Endodermal cell (in vitro differentiated cells): ENCODE measurements at regions not wholly inside any gene's neighbourhood (a gene's known extent, or its start where the extent isn't known, plus 50 kb on each side); places are given as distances from the start of the nearest gene placed in this dataset.

Experiments
- DNase-seq: peaks from one replicate; pipeline ENCODE4 v3.0.0-alpha.2; 2017
- H3K27ac ChIP-seq: 2 replicates; pipeline ENCODE4 v1.5.1; 2013; ENCODE audit warnings: mild to moderate bottlenecking, low read depth, low read length, moderate library complexity
- H3K27me3 ChIP-seq: 2 replicates; pipeline ENCODE4 v1.6.1; 2013; ENCODE audit warnings: mild to moderate bottlenecking, low read length, moderate library complexity; ENCODE audit not compliant: insufficient read depth, control insufficient read depth, poor library complexity, severe bottlenecking
- H3K36me3 ChIP-seq: 2 replicates; pipeline ENCODE4 v1.7.0; 2013; ENCODE audit warnings: mild to moderate bottlenecking, low read length, moderate library complexity; ENCODE audit not compliant: control insufficient read depth, insufficient read depth
- H3K4me1 ChIP-seq: one replicate; pipeline ENCODE4 v1.7.0; 2013; ENCODE audit warnings: low read length; ENCODE audit not compliant: control insufficient read depth, insufficient read depth
- H3K4me3 ChIP-seq: 2 replicates; pipeline ENCODE4 v1.5.1; 2013; ENCODE audit warnings: mild to moderate bottlenecking, low read length, moderate library complexity
- H3K9ac ChIP-seq: 2 replicates; pipeline ENCODE4 v1.6.1; 2013; ENCODE audit warnings: mild to moderate bottlenecking, low read length, moderate library complexity; ENCODE audit not compliant: poor library complexity, severe bottlenecking; ENCODE audit errors: extremely low read depth
- H3K9me3 ChIP-seq: 2 replicates; pipeline ENCODE4 v1.6.1; 2013; ENCODE audit warnings: mild to moderate bottlenecking, low read length, moderate library complexity; ENCODE audit not compliant: control insufficient read depth
- H3K27ac Mint-ChIP-seq: 2 replicates; pipeline ENCODE4 v1.8.0; 2020; ENCODE audit warnings: mixed read lengths
- H3K27me3 Mint-ChIP-seq: 2 replicates; pipeline ENCODE4 v1.8.0; 2021; ENCODE audit warnings: mild to moderate bottlenecking, mixed read lengths; ENCODE audit not compliant: insufficient read depth
- H3K36me3 Mint-ChIP-seq: 2 replicates; pipeline ENCODE4 v1.8.0; 2020; ENCODE audit warnings: low read depth, mixed read lengths
- H3K4me1 Mint-ChIP-seq: 2 replicates; pipeline ENCODE4 v1.8.0; 2020; ENCODE audit warnings: mixed read lengths
- H3K4me3 Mint-ChIP-seq: 2 replicates; pipeline ENCODE4 v1.8.0; 2020; ENCODE audit warnings: mild to moderate bottlenecking, moderate library complexity, mixed read lengths
- H3K9me3 Mint-ChIP-seq: 2 replicates; pipeline ENCODE4 v1.8.0; 2020; ENCODE audit warnings: mild to moderate bottlenecking, mixed read lengths
- WGBS, 2 experiments: methylation state at CpG; one replicate each; pipeline versions ENCODE4 v1.1.5 to v1.1.7; 2013; ENCODE audit warnings: missing lambda C conversion rate in 2 of 2, mixed read lengths in 1 of 2; ENCODE audit not compliant: insufficient coverage in 1 of 2, insufficient read length in 1 of 2; 5-methylcytosine and 5-hydroxymethylcytosine counted together
- TF ChIP-seq, protein P1 (sequence below): fragments of 200-600 bp; sonication (generic); conservative IDR thresholded peaks from 2 replicates; pipeline ENCODE4 v1.5.0; 2021; ENCODE audit warnings: antibody characterized with exemption, mild to moderate bottlenecking

DNA sequence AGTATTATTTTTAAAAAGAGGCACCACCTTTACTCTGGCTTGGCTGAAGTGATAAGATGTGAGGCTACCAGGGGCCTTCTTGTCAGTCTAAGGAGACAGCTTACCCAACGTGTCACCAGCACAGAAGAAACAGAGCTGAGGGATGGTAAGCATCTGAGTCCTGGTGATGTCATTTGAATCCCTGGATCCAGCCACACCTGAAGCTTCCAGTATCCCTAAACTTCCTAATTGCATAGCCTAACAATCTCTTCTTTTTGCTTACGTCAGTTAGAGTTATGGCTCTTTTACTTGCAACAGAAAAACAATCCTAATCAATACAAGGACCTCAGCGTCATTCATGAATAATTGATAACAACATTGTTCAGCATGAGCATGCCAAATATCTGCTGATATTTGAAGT is 436.6 kb downstream of the SHISA9 start:
- H3K9ac ChIP-seq: no peak overlapping the region
- H3K27ac Mint-ChIP-seq: no peak overlapping the region
- peaks cover 15% of the 10 kb centered on the region for H3K9me3 ChIP-seq
- TF ChIP-seq, protein P1, sequence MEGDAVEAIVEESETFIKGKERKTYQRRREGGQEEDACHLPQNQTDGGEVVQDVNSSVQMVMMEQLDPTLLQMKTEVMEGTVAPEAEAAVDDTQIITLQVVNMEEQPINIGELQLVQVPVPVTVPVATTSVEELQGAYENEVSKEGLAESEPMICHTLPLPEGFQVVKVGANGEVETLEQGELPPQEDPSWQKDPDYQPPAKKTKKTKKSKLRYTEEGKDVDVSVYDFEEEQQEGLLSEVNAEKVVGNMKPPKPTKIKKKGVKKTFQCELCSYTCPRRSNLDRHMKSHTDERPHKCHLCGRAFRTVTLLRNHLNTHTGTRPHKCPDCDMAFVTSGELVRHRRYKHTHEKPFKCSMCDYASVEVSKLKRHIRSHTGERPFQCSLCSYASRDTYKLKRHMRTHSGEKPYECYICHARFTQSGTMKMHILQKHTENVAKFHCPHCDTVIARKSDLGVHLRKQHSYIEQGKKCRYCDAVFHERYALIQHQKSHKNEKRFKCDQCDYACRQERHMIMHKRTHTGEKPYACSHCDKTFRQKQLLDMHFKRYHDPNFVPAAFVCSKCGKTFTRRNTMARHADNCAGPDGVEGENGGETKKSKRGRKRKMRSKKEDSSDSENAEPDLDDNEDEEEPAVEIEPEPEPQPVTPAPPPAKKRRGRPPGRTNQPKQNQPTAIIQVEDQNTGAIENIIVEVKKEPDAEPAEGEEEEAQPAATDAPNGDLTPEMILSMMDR: no peak
- peaks cover 8% of the 10 kb centered on the region for H3K4me1 ChIP-seq
- peaks cover 3% of the 10 kb centered on the region for H3K36me3 Mint-ChIP-seq
- DNase-seq: no peak
- H3K4me3 ChIP-seq: no peak overlapping the region
- H3K9me3 Mint-ChIP-seq: peaks cover 7% of the 10 kb centered on the region
- no peaks in the 10 kb centered on the region for H3K27me3 Mint-ChIP-seq
- no peaks in the 10 kb centered on the region for H3K36me3 ChIP-seq
- no peak overlapping the region for H3K27ac ChIP-seq
- H3K27me3 ChIP-seq: no peaks in the 10 kb centered on the region
- 91 to 97% methylated on average over 3 of the region's 3 CpGs for WGBS, 2 experiments
- peaks cover 16% of the 10 kb centered on the region for H3K4me1 Mint-ChIP-seq
- H3K4me3 Mint-ChIP-seq: no peak overlapping the region

DNA sequence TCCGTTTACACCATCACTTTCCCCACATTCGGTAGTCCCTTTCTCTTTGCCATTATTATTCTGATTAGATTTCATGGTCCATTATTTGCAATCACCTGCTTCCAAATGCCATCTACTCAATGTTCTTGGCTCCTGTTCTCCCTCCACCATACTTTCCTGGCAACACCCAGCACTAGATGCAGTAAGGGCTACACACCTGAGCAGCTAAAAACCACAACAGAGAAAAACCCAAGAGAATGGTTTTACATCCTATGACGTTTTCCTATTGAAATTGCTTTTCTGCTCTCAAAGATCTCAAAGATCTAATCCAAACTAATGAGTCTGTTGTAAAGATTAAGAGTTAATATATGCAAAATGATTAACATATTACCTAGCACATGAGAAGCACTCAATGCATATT is 441.3 kb downstream of the SHISA9 start:
- Mint-ChIP-seq H3K4me3 (no peak overlapping the region), H3K36me3 (no peaks in the 10 kb centered on the region), H3K9me3 (peaks cover 2% of the 10 kb centered on the region), H3K27me3 (peaks cover 17% of the 10 kb centered on the region), H3K27ac (no peak overlapping the region), H3K4me1 (peaks cover 10% of the 10 kb centered on the region)
- no peaks in the 10 kb centered on the region for H3K4me1 ChIP-seq
- H3K27ac ChIP-seq: no peak overlapping the region
- DNase-seq: no peak
- TF ChIP-seq, protein P1: no peak
- no peaks in the 10 kb centered on the region for H3K36me3 ChIP-seq
- 81 to 85% methylated on average over 2 to 3 of the region's 3 CpGs for WGBS, 2 experiments
- H3K9ac ChIP-seq: no peak overlapping the region
- H3K9me3 ChIP-seq: no peaks in the 10 kb centered on the region
- peaks cover 40% of the 10 kb centered on the region for H3K27me3 ChIP-seq
- H3K4me3 ChIP-seq: no peak overlapping the region

DNA sequence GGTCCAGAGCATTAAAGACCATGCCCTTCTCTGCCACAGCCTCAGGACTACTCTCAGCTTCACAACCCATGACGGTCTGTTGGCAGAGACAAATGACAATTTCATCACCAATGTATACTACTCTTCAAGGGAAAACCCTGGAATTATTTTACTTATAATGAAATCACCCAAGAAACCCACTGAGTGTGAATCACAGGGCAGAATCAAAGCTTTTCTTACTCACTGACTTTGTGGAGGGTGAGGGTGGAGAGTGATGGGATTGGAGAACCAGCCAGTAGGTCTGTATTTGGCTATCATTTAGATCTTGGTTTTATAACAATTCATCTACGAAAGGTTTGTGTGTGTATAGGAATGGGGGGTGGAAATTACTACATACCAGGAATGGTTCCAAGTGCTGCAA is 442.6 kb downstream of the SHISA9 start:
- Histone ChIP-seq H3K27me3 (peaks cover 40% of the 10 kb centered on the region), H3K9me3 (no peaks in the 10 kb centered on the region), H3K4me1 (peaks cover 5% of the 10 kb centered on the region), H3K4me3 (no peak overlapping the region), H3K9ac (no peak overlapping the region), H3K36me3 (no peaks in the 10 kb centered on the region), H3K27ac (no peak overlapping the region)
- Mint-ChIP-seq H3K9me3 (no peaks in the 10 kb centered on the region), H3K4me1 (peaks cover 14% of the 10 kb centered on the region), H3K27ac (no peak overlapping the region), H3K36me3 (no peaks in the 10 kb centered on the region), H3K27me3 (peaks cover 18% of the 10 kb centered on the region), H3K4me3 (no peak overlapping the region)
- no peak for DNase-seq
- WGBS, 2 experiments: 90% methylated on average over 2 of the region's 2 CpGs; no CpG with 5 or more reads in 1 of the 2 experiments
- TF ChIP-seq, protein P1: no peak
